Kidney (tissue), 13 donors: ENCODE measurements at regions not wholly inside any gene's neighbourhood (a gene's known extent, or its start where the extent isn't known, plus 50 kb on each side); places are given as distances from the start of the nearest gene placed in this dataset.

Source experiments
- DNase-seq, 5 donors: peaks; one replicate each; pipeline ENCODE4 v3.0.0-alpha.2; 2013 to 2020
- FAIRE-seq: peaks from 2 replicates; lab custom pipeline; 2012; peaks lifted over from hg19 to GRCh38; lab: Jason Lieb, UNC
- H3K27ac ChIP-seq, 2 donors: one replicate each; pipeline ENCODE4 v1.7.0; 2013; ENCODE audit warnings: low read depth in 2 of 2, low read length in 2 of 2, inconsistent platforms in 1 of 2
- H3K27me3 ChIP-seq: one replicate; pipeline ENCODE4 v1.7.1; 2013; ENCODE audit warnings: low read length, inconsistent platforms; ENCODE audit not compliant: control insufficient read depth, insufficient read depth
- H3K36me3 ChIP-seq, 3 donors: one replicate each; pipeline versions ENCODE4 v1.7.0 to v1.7.1; 2013; ENCODE audit warnings: low read length in 3 of 3, control low read depth in 1 of 3, inconsistent platforms in 1 of 3; ENCODE audit not compliant: insufficient read depth in 3 of 3, control insufficient read depth in 2 of 3
- H3K4me1 ChIP-seq, 3 donors: one replicate each; pipeline versions ENCODE4 v1.7.0 to v1.7.1; 2013; ENCODE audit warnings: low read length in 3 of 3, inconsistent platforms in 1 of 3, low read depth in 1 of 3; ENCODE audit not compliant: control insufficient read depth in 2 of 3, insufficient read depth in 2 of 3
- H3K4me3 ChIP-seq, 3 donors: one replicate each; pipeline versions ENCODE4 v1.7.0 to v1.8.1; 2013; ENCODE audit warnings: low read length in 3 of 3, control low read depth in 1 of 3, inconsistent platforms in 1 of 3
- H3K9ac ChIP-seq, 3 donors: one replicate each; pipeline versions ENCODE4 v1.7.0 to v1.7.1; 2013; ENCODE audit warnings: low read length in 3 of 3, control low read depth in 1 of 3, inconsistent platforms in 1 of 3
- H3K9me3 ChIP-seq, 3 donors: one replicate each; pipeline versions ENCODE4 v1.7.0 to v1.7.1; 2013; ENCODE audit warnings: low read length in 3 of 3, control low read depth in 1 of 3, inconsistent platforms in 1 of 3; ENCODE audit not compliant: control insufficient read depth in 2 of 3, insufficient read depth in 1 of 3
- CTCF ChIP-seq: IDR thresholded peaks from 3 replicates; pipeline ENCODE4 v1.5.1; 2012; ENCODE audit warnings: mild to moderate bottlenecking, moderate library complexity, borderline replicate concordance; ENCODE audit not compliant: insufficient read depth; ENCODE audit errors: extremely low read depth
- intact Hi-C: fragments of 100-400 bp; cut with DNase I; formaldehyde crosslinking; loops from one replicate; pipeline ENCODE4 v1.11.1; 2022
- donor health status: control.
- donor health status: control.
- donor health status: control.
- donor health status: control.
- donor health status: control.
- donor health status: DM: yes; HTN: yes; CAD: no.
- donor health status: Normal renal cell carcinoma (clear cell type).

DNA sequence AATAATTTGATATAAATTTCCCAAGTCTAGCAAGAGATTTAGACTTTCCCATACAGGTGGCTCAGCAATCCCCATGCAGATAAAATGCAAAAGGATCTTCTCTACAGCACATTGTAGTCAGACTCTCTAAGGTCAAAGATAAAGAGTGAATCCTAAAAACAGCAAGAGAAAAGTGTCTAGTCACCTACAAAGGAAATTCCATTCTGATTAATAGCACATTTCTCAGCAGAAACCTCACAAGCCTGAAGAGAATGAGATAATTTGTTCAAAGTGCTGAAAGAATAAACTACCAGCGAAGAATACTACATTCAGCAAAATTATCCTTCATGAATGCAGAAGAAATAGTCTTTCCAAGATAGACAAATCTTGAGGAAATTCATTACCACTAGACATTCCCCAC, 493.3 kb downstream of the PRELID2 start:
- Histone ChIP-seq H3K27me3 (no peaks in the 10 kb centered on the region), H3K4me1 (no peaks in the 10 kb centered on the region), H3K27ac (no peak overlapping the region), H3K4me3 (no peak overlapping the region), H3K9ac (no peak overlapping the region), H3K9me3 (no peaks in the 10 kb centered on the region), H3K36me3 (no peaks in the 10 kb centered on the region)
- intact Hi-C loops, result no loop called here
- FAIRE-seq (no peak), DNase-seq (no peak)
- TF ChIP-seq CTCF, result no peak

DNA sequence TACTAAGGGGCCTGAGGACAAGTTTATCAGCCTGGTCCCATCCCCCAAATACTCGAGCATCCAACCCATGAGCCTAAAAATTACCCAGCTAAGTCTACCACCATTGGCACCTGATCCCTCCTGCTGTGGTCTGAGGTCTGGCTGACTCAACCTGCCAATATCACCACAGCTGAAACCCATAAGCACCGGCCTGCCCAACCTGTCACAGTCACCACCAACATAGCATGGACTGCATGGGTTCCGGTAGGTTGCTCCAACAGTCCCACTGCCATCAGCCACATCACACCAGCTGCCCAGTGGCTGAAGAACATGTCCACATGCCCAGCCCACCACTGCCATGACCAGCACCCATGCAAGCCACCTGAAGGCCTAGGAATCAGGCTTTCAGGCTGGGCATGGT, 495.0 kb downstream of the PRELID2 start:
- Histone ChIP-seq H3K27me3 (no peaks in the 10 kb centered on the region), H3K36me3 (no peaks in the 10 kb centered on the region), H3K4me1 (no peaks in the 10 kb centered on the region), H3K27ac (no peak overlapping the region), H3K9ac (no peak overlapping the region), H3K4me3 (no peak overlapping the region), H3K9me3 (no peaks in the 10 kb centered on the region)
- intact Hi-C loops, result no loop called here
- DNase-seq (no peak), FAIRE-seq (no peak)
- TF ChIP-seq CTCF, result no peak

GRCh38 chr5:145324767-145325479, 510.2 kb downstream of the PRELID2 start:
- H3K4me3 ChIP-seq, result no peak overlapping the region
- H3K9ac ChIP-seq, result no peak overlapping the region
- no peaks in the 10 kb centered on the region for H3K27me3 ChIP-seq
- H3K9me3 ChIP-seq, result no peaks in the 10 kb centered on the region
- no peak overlapping the region for H3K27ac ChIP-seq
- no peak for DNase-seq
- intact Hi-C loops, result no loop called here
- no peak for FAIRE-seq
- no peaks in the 10 kb centered on the region for H3K4me1 ChIP-seq
- TF ChIP-seq CTCF, result no peak
- H3K36me3 ChIP-seq, result no peaks in the 10 kb centered on the region

DNA sequence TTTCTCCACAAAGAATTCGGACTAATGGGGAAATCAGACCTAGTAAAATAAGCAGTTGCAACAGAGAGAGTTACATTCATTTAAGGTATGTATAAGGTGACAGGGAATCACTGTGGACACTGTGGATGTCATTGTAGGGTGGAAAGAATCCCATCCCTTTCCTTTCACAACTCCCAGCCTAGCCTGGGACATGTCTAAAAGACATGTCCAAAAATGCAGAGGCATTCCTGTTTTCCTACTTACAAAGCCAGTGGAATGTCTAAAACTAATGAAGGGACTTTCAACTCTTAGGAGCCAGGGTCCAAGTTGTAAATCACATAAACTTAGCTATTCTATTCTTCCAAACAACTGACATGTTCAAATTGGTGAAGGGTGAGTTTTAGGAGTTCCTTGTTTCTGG, 511.0 kb downstream of the PRELID2 start:
- H3K4me3 ChIP-seq, result no peak overlapping the region
- H3K9me3 ChIP-seq, result no peaks in the 10 kb centered on the region
- intact Hi-C loops, result no loop called here
- no peak for FAIRE-seq
- H3K27ac ChIP-seq, result no peak overlapping the region
- TF ChIP-seq CTCF, result no peak
- H3K36me3 ChIP-seq, result no peaks in the 10 kb centered on the region
- no peak overlapping the region for H3K9ac ChIP-seq
- H3K4me1 ChIP-seq, result no peaks in the 10 kb centered on the region
- DNase-seq, result no peak
- H3K27me3 ChIP-seq, result no peaks in the 10 kb centered on the region
